ENCODE measurements at regions not wholly inside any gene's neighbourhood (a gene's known extent, or its start where the extent isn't known, plus 50 kb on each side); places are given as distances from the start of the nearest gene placed in this dataset.

DNA sequence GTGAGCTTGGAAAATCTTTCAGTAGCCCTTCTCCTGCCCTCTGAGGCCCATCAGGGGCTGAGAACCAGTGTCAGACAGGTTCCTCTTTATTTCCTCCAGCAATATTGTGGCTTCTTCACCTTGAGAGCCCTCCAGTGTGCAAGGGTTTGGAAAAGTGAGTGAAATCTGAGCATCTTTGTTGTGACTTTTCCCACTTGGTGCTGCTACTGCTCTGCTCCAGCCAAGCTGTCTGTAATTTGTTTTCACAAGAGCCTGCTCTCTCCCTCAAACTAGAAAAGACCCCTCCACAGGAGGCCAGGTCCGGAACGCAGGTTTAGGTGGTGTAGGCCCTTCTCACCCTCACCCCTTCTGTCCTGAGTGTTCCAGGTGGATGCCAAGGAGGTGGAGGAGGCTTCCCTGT, 57.4 kb upstream of the SPRY4 start:
- Histone ChIP-seq H3K27me3 (no peaks in the 10 kb centered on the region), H3K4me1 (peaks cover 4% of the 10 kb centered on the region), H3K27ac (no peak overlapping the region), H3K4me3 (no peak overlapping the region), H3K9me3 (no peaks in the 10 kb centered on the region), H3K36me3 (no peaks in the 10 kb centered on the region)
- TF ChIP-seq, protein P1, sequence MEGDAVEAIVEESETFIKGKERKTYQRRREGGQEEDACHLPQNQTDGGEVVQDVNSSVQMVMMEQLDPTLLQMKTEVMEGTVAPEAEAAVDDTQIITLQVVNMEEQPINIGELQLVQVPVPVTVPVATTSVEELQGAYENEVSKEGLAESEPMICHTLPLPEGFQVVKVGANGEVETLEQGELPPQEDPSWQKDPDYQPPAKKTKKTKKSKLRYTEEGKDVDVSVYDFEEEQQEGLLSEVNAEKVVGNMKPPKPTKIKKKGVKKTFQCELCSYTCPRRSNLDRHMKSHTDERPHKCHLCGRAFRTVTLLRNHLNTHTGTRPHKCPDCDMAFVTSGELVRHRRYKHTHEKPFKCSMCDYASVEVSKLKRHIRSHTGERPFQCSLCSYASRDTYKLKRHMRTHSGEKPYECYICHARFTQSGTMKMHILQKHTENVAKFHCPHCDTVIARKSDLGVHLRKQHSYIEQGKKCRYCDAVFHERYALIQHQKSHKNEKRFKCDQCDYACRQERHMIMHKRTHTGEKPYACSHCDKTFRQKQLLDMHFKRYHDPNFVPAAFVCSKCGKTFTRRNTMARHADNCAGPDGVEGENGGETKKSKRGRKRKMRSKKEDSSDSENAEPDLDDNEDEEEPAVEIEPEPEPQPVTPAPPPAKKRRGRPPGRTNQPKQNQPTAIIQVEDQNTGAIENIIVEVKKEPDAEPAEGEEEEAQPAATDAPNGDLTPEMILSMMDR (IDR thresholded peaks at IDR 0.05): no peak
- no peak for DNase-seq
- ATAC-seq: no peak
- intact Hi-C loops (cut with DNase I): no loop called here

DNA sequence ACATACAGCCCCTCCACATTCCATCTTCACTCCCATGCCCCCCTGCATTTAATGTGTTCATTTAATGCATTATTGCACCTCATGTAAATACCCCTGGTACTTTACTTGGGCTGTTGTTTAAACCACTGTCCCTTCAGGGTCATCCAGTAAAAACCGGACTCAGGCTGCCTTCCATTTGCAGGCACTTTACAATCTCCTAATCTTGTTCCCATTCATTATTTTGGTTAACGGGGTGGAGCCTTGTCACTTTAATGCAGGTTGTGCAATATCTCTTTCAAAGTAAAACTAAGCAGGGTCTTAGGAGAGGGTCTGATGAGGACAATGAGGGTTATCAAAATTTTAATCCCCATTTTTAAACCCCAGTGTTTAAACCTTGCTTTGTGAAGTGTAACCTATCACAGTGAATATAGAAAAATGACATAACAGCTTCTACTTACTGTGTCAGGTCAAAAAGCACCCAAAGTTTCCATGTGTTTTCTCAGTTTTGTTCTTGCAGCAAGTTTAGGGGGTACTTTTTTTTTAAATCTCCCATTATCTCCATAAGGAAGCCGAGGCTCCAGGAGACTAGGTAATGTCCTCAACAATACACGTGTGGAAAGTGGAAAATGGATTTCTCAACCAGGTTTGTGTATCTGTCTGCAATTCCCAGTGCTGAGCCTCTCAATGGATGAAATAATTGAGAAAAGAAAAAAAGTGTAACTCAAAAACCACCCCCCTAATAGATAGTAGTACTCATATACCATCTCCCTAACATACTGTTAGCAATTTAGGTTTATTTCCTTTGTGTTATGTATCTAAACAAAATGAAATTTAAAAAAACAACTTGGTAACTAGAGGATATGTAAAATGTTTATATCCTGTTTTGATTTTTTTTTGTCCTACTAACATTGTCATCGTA, 54.2 kb upstream of the SPRY4 start:
- Histone ChIP-seq H3K4me1 (no peaks in the 10 kb centered on the region), H3K27ac (no peak overlapping the region), H3K36me3 (no peaks in the 10 kb centered on the region), H3K4me3 (no peak overlapping the region), H3K9me3 (no peaks in the 10 kb centered on the region), H3K27me3 (no peaks in the 10 kb centered on the region)
- intact Hi-C loops (cut with DNase I): no loop called here
- TF ChIP-seq, protein P1 (IDR thresholded peaks at IDR 0.05): no peak
- ATAC-seq: no peak
- no peak for DNase-seq

DNA sequence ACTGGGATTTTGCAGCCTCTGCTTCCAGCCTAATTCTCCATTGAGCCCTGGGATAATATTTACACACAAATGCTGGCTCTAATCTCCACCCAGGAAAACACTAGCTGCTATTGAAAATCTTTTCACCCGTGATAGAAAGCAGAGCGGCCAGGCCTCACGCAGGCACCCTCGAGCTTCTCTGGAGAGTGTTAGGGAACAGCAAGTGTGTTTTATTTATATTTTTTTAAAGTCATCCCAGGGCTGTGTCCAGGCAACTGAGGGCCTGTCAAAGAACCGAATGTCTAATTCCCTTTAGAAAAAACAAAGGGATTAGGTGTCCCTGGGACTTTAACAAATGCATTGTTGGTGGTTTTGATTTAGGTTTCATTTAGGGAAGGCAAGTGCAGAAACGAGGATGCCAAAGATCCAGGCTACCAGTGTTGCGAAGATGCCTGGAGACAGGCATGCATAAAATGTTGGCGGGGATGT, 51.2 kb upstream of the SPRY4 start:
- H3K36me3 ChIP-seq: no peaks in the 10 kb centered on the region
- no peak for DNase-seq
- TF ChIP-seq, protein P1 (IDR thresholded peaks at IDR 0.05): no peak
- ATAC-seq: no peak
- H3K9me3 ChIP-seq: no peaks in the 10 kb centered on the region
- intact Hi-C loops (cut with DNase I): no loop called here
- no peaks in the 10 kb centered on the region for H3K27me3 ChIP-seq
- no peak overlapping the region for H3K27ac ChIP-seq
- H3K4me3 ChIP-seq: no peak overlapping the region
- no peaks in the 10 kb centered on the region for H3K4me1 ChIP-seq

Measured in upper lobe of right lung (tissue), 1 donor.